ENCODE measurements at regions not wholly inside any gene's neighbourhood (a gene's known extent, or its start where the extent isn't known, plus 50 kb on each side); places are given as distances from the start of the nearest gene placed in this dataset.
"Not testable (repeated sequence)": the region's sequence is repeated elsewhere in the genome, so short reads cannot be mapped to it uniquely, and the experiment has no call there.

GRCh38 chr2:143928184-143928583 is 591.7 kb downstream of the ZEB2 start:
- TF ChIP-seq, protein P1, sequence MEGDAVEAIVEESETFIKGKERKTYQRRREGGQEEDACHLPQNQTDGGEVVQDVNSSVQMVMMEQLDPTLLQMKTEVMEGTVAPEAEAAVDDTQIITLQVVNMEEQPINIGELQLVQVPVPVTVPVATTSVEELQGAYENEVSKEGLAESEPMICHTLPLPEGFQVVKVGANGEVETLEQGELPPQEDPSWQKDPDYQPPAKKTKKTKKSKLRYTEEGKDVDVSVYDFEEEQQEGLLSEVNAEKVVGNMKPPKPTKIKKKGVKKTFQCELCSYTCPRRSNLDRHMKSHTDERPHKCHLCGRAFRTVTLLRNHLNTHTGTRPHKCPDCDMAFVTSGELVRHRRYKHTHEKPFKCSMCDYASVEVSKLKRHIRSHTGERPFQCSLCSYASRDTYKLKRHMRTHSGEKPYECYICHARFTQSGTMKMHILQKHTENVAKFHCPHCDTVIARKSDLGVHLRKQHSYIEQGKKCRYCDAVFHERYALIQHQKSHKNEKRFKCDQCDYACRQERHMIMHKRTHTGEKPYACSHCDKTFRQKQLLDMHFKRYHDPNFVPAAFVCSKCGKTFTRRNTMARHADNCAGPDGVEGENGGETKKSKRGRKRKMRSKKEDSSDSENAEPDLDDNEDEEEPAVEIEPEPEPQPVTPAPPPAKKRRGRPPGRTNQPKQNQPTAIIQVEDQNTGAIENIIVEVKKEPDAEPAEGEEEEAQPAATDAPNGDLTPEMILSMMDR (IDR thresholded peaks at IDR 0.05; ENCODE audit: unreplicated experiment): no peak
- DNase-seq (ENCODE audit: low spot score): no peak
- Mint-ChIP-seq H3K9me3 (ENCODE audit: unreplicated experiment) (no peaks in the 10 kb centered on the region), H3K4me3 (ENCODE audit: unreplicated experiment) (no peak overlapping the region), H3K27me3 (ENCODE audit: unreplicated experiment) (peaks cover 2% of the 10 kb centered on the region), H3K36me3 (ENCODE audit: low read depth, unreplicated experiment) (no peaks in the 10 kb centered on the region), H3K27ac (ENCODE audit: unreplicated experiment) (no peak overlapping the region), H3K4me1 (ENCODE audit: unreplicated experiment) (no peaks in the 10 kb centered on the region)

GRCh38 chr2:143926736-143927135 is 593.2 kb downstream of the ZEB2 start:
- TF ChIP-seq, protein P1 (IDR thresholded peaks at IDR 0.05; ENCODE audit: unreplicated experiment): no peak
- Mint-ChIP-seq H3K36me3 (ENCODE audit: low read depth, unreplicated experiment) (peaks cover 5% of the 10 kb centered on the region), H3K4me1 (ENCODE audit: unreplicated experiment) (no peaks in the 10 kb centered on the region), H3K27ac (ENCODE audit: unreplicated experiment) (no peak overlapping the region), H3K4me3 (ENCODE audit: unreplicated experiment) (no peak overlapping the region), H3K9me3 (ENCODE audit: unreplicated experiment) (no peaks in the 10 kb centered on the region), H3K27me3 (ENCODE audit: unreplicated experiment) (peaks cover 4% of the 10 kb centered on the region)
- DNase-seq (ENCODE audit: low spot score): no peak

DNA sequence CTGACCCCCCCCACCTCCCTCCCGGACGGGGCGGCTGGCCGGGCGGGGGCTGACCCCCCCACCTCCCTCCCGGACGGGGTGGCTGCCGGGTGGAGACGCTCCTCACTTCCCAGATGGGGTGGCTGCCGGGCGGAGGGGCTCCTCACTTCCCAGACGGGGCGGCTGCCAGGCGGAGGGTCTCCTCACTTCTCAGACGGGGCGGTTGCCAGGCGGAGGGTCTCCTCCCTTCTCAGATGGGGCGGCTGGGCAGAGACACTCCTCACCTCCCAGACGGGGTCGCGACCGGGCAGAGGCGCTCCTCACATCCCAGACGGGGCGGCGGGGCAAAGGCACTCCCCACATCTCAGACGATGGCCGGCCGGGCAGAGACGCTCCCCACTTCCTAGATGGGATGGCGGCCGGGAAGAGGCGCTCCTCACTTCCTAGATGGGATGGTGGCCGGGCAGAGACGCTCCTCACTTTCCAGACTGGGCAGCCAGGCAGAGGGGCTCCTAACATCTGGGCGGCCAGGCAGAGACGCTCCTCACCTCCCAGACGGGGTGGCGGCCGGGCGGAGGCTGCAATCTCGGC is 597.6 kb downstream of the ZEB2 start:
- not testable (repeated sequence) for H3K27ac Mint-ChIP-seq (ENCODE audit: unreplicated experiment); DNase-seq (ENCODE audit: low spot score); H3K4me1 Mint-ChIP-seq (ENCODE audit: unreplicated experiment); H3K27me3 Mint-ChIP-seq (ENCODE audit: unreplicated experiment); H3K4me3 Mint-ChIP-seq (ENCODE audit: unreplicated experiment)
- peaks cover 16% of the 10 kb centered on the region for H3K9me3 Mint-ChIP-seq (ENCODE audit: unreplicated experiment)
- H3K36me3 Mint-ChIP-seq (ENCODE audit: low read depth, unreplicated experiment): peaks cover 22% of the 10 kb centered on the region

DNA sequence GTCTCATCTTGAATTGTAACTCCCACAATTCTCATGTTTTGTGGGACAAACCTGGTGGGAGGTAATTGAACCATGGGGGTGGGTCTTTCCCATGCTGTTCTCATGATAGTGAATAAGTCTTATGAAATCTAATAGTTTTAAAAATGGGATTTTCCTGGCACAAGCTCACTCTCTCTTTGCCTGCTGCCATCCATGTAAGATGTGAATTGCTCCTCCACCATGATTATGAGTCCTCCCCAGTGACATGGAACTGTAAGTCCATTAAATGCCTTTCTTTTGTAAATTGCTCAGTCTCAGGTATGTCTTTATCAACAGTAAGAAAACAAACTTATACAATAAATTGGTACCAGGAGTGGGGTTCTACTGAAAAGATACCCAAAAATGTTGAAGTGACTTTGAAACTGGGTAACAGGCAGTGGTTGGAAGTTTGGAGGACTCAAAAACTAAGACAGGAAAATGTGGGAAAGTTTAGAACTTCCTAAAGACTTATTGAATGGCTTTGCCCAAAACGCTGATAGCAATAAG is 601.4 kb downstream of the ZEB2 start:
- no peaks in the 10 kb centered on the region for H3K4me1 Mint-ChIP-seq (ENCODE audit: unreplicated experiment)

DNA sequence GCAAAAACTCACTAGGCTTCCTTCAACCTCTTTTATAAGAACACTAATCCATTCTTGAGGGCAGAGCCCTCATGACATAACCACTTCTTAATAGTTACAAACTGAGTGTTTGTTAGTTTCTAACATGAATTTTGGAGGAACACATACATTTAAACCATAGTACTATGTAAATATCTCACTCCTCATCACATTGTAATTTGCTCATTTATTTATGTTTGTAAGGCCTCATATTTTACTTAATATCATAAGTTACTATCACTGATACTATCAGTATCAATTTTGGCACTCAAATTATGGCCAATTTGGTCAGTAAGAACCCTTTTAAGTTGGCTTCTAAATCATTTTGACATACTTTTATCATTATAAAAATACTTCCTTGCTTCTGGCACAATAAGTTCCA is 603.1 kb downstream of the ZEB2 start:
- Mint-ChIP-seq H3K36me3 (ENCODE audit: low read depth, unreplicated experiment) (peaks cover 17% of the 10 kb centered on the region), H3K27me3 (ENCODE audit: unreplicated experiment) (no peaks in the 10 kb centered on the region), H3K9me3 (ENCODE audit: unreplicated experiment) (peaks cover 16% of the 10 kb centered on the region), H3K27ac (ENCODE audit: unreplicated experiment) (no peak overlapping the region), H3K4me3 (ENCODE audit: unreplicated experiment) (no peak overlapping the region), H3K4me1 (ENCODE audit: unreplicated experiment) (no peaks in the 10 kb centered on the region)
- TF ChIP-seq, protein P1 (IDR thresholded peaks at IDR 0.05; ENCODE audit: unreplicated experiment): no peak
- no peak for DNase-seq (ENCODE audit: low spot score)

More for the DNA sequence above, 601.4 kb downstream of the ZEB2 start:
- peaks cover 16% of the 10 kb centered on the region for H3K9me3 Mint-ChIP-seq (ENCODE audit: unreplicated experiment)
- peaks cover 22% of the 10 kb centered on the region for H3K36me3 Mint-ChIP-seq (ENCODE audit: low read depth, unreplicated experiment)
- no peak for DNase-seq (ENCODE audit: low spot score)
- TF ChIP-seq, protein P1 (IDR thresholded peaks at IDR 0.05; ENCODE audit: unreplicated experiment): no peak
- H3K27me3 Mint-ChIP-seq (ENCODE audit: unreplicated experiment): peaks cover 1% of the 10 kb centered on the region
- no peak overlapping the region for H3K27ac Mint-ChIP-seq (ENCODE audit: unreplicated experiment)
- H3K4me3 Mint-ChIP-seq (ENCODE audit: unreplicated experiment): no peak overlapping the region
